ENCODE measurements at regions not wholly inside any gene's neighbourhood (a gene's known extent, or its start where the extent isn't known, plus 50 kb on each side); places are given as distances from the start of the nearest gene placed in this dataset.

GRCh38 chr9:87116492-87116891, 169.2 kb upstream of the GAS1 start:
- H3K36me3 ChIP-seq (ENCODE audit: insufficient read depth, low read length), result no peaks in the 10 kb centered on the region
- no peak overlapping the region for H2AFZ ChIP-seq (ENCODE audit: low read depth, low read length)
- no peak overlapping the region for H3K4me3 ChIP-seq (ENCODE audit: low read length)
- H3K4me1 ChIP-seq (ENCODE audit: insufficient read depth, low read length), result no peaks in the 10 kb centered on the region
- no peaks in the 10 kb centered on the region for H3K9me3 ChIP-seq (ENCODE audit: low read length)
- H3K27me3 ChIP-seq (ENCODE audit: insufficient read depth, low read length), result no peaks in the 10 kb centered on the region

GRCh38 chr9:87118594-87118993, 171.3 kb upstream of the GAS1 start:
- no peaks in the 10 kb centered on the region for H3K9me3 ChIP-seq (ENCODE audit: low read length)
- H3K4me3 ChIP-seq (ENCODE audit: low read length), result no peak overlapping the region
- no peaks in the 10 kb centered on the region for H3K36me3 ChIP-seq (ENCODE audit: insufficient read depth, low read length)
- H3K27me3 ChIP-seq (ENCODE audit: insufficient read depth, low read length), result no peaks in the 10 kb centered on the region
- no peak overlapping the region for H2AFZ ChIP-seq (ENCODE audit: low read depth, low read length)
- H3K4me1 ChIP-seq (ENCODE audit: insufficient read depth, low read length), result no peaks in the 10 kb centered on the region

GRCh38 chr9:87119328-87119881, 172.1 kb upstream of the GAS1 start:
- H3K4me3 ChIP-seq (ENCODE audit: low read length), result no peak overlapping the region
- H3K36me3 ChIP-seq (ENCODE audit: insufficient read depth, low read length), result no peaks in the 10 kb centered on the region
- no peak overlapping the region for H2AFZ ChIP-seq (ENCODE audit: low read depth, low read length)
- H3K4me1 ChIP-seq (ENCODE audit: insufficient read depth, low read length), result no peaks in the 10 kb centered on the region
- no peaks in the 10 kb centered on the region for H3K27me3 ChIP-seq (ENCODE audit: insufficient read depth, low read length)
- H3K9me3 ChIP-seq (ENCODE audit: low read length), result no peaks in the 10 kb centered on the region

- Histone ChIP-seq H3K4me1 (ENCODE audit: insufficient read depth, low read length) (no peaks in the 10 kb centered on the region), H3K9me3 (ENCODE audit: low read length) (no peaks in the 10 kb centered on the region), H2AFZ (ENCODE audit: low read depth, low read length) (no peak overlapping the region), H3K4me3 (ENCODE audit: low read length) (no peak overlapping the region), H3K27me3 (ENCODE audit: insufficient read depth, low read length) (no peaks in the 10 kb centered on the region), H3K36me3 (ENCODE audit: insufficient read depth, low read length) (no peaks in the 10 kb centered on the region)
Measured at GRCh38 chr9:87120610-87121009, 173.3 kb upstream of the GAS1 start.

GRCh38 chr9:87122947-87123685, 175.8 kb upstream of the GAS1 start:
- H3K4me1 ChIP-seq (ENCODE audit: insufficient read depth, low read length), result no peaks in the 10 kb centered on the region
- no peak overlapping the region for H2AFZ ChIP-seq (ENCODE audit: low read depth, low read length)
- no peaks in the 10 kb centered on the region for H3K36me3 ChIP-seq (ENCODE audit: insufficient read depth, low read length)
- no peaks in the 10 kb centered on the region for H3K9me3 ChIP-seq (ENCODE audit: low read length)
- H3K4me3 ChIP-seq (ENCODE audit: low read length), result no peak overlapping the region
- H3K27me3 ChIP-seq (ENCODE audit: insufficient read depth, low read length), result no peaks in the 10 kb centered on the region

- H3K36me3 ChIP-seq (ENCODE audit: insufficient read depth, low read length), result no peaks in the 10 kb centered on the region
- H3K27me3 ChIP-seq (ENCODE audit: insufficient read depth, low read length), result no peaks in the 10 kb centered on the region
- H3K4me3 ChIP-seq (ENCODE audit: low read length), result no peak overlapping the region
- H3K4me1 ChIP-seq (ENCODE audit: insufficient read depth, low read length), result no peaks in the 10 kb centered on the region
- H2AFZ ChIP-seq (ENCODE audit: low read depth, low read length), result no peak overlapping the region
- H3K9me3 ChIP-seq (ENCODE audit: low read length), result no peaks in the 10 kb centered on the region
Measured at GRCh38 chr9:87123830-87124229, 176.5 kb upstream of the GAS1 start.

GRCh38 chr9:87125819-87126218, 178.5 kb upstream of the GAS1 start:
- Histone ChIP-seq H3K4me3 (ENCODE audit: low read length) (no peak overlapping the region), H2AFZ (ENCODE audit: low read depth, low read length) (no peak overlapping the region), H3K9me3 (ENCODE audit: low read length) (no peaks in the 10 kb centered on the region), H3K27me3 (ENCODE audit: insufficient read depth, low read length) (no peaks in the 10 kb centered on the region), H3K36me3 (ENCODE audit: insufficient read depth, low read length) (no peaks in the 10 kb centered on the region), H3K4me1 (ENCODE audit: insufficient read depth, low read length) (no peaks in the 10 kb centered on the region)

- Histone ChIP-seq H3K36me3 (ENCODE audit: insufficient read depth, low read length) (no peaks in the 10 kb centered on the region), H3K9me3 (ENCODE audit: low read length) (no peaks in the 10 kb centered on the region), H3K4me3 (ENCODE audit: low read length) (no peak overlapping the region), H3K27me3 (ENCODE audit: insufficient read depth, low read length) (no peaks in the 10 kb centered on the region), H3K4me1 (ENCODE audit: insufficient read depth, low read length) (no peaks in the 10 kb centered on the region), H2AFZ (ENCODE audit: low read depth, low read length) (no peak overlapping the region)
Measured at GRCh38 chr9:87127543-87127942, 180.2 kb upstream of the GAS1 start.

GRCh38 chr9:87127978-87128614, 180.8 kb upstream of the GAS1 start:
- Histone ChIP-seq H3K4me1 (ENCODE audit: insufficient read depth, low read length) (no peaks in the 10 kb centered on the region), H2AFZ (ENCODE audit: low read depth, low read length) (no peak overlapping the region), H3K4me3 (ENCODE audit: low read length) (no peak overlapping the region), H3K27me3 (ENCODE audit: insufficient read depth, low read length) (no peaks in the 10 kb centered on the region), H3K36me3 (ENCODE audit: insufficient read depth, low read length) (no peaks in the 10 kb centered on the region), H3K9me3 (ENCODE audit: low read length) (no peaks in the 10 kb centered on the region)

GRCh38 chr9:87128844-87129493, 181.7 kb upstream of the GAS1 start:
- no peaks in the 10 kb centered on the region for H3K27me3 ChIP-seq (ENCODE audit: insufficient read depth, low read length)

GRCh38 chr9:87135074-87135473, 187.8 kb upstream of the GAS1 start:
- no peak overlapping the region for H3K4me3 ChIP-seq (ENCODE audit: low read length)
- no peaks in the 10 kb centered on the region for H3K36me3 ChIP-seq (ENCODE audit: insufficient read depth, low read length)
- H3K27me3 ChIP-seq (ENCODE audit: insufficient read depth, low read length), result no peaks in the 10 kb centered on the region
- no peaks in the 10 kb centered on the region for H3K9me3 ChIP-seq (ENCODE audit: low read length)
- H3K4me1 ChIP-seq (ENCODE audit: insufficient read depth, low read length), result no peaks in the 10 kb centered on the region
- H2AFZ ChIP-seq (ENCODE audit: low read depth, low read length), result no peak overlapping the region

More at GRCh38 chr9:87128844-87129493, 181.7 kb upstream of the GAS1 start:
- no peak overlapping the region for H2AFZ ChIP-seq (ENCODE audit: low read depth, low read length)
- H3K36me3 ChIP-seq (ENCODE audit: insufficient read depth, low read length), result no peaks in the 10 kb centered on the region
- no peaks in the 10 kb centered on the region for H3K9me3 ChIP-seq (ENCODE audit: low read length)
- H3K4me1 ChIP-seq (ENCODE audit: insufficient read depth, low read length), result no peaks in the 10 kb centered on the region
- H3K4me3 ChIP-seq (ENCODE audit: low read length), result no peak overlapping the region

GRCh38 chr9:87137718-87138117, 190.4 kb upstream of the GAS1 start:
- H3K9me3 ChIP-seq (ENCODE audit: low read length), result no peaks in the 10 kb centered on the region
- H3K27me3 ChIP-seq (ENCODE audit: insufficient read depth, low read length), result no peaks in the 10 kb centered on the region
- no peaks in the 10 kb centered on the region for H3K4me1 ChIP-seq (ENCODE audit: insufficient read depth, low read length)
- no peak overlapping the region for H2AFZ ChIP-seq (ENCODE audit: low read depth, low read length)
- H3K36me3 ChIP-seq (ENCODE audit: insufficient read depth, low read length), result no peaks in the 10 kb centered on the region
- H3K4me3 ChIP-seq (ENCODE audit: low read length), result no peak overlapping the region

Measured in neuron (in vitro differentiated cells).